Erythroblast (primary cell): ENCODE measurements at regions not wholly inside any gene's neighbourhood (a gene's known extent, or its start where the extent isn't known, plus 50 kb on each side); places are given as distances from the start of the nearest gene placed in this dataset.

Experiments used
- GATA1 ChIP-seq: IDR thresholded peaks from 2 replicates; pipeline ENCODE4 v1.6.1; 2011; ENCODE audit warnings: low read depth, mild to moderate bottlenecking, control low read depth, low read length, moderate library complexity
- POLR2A ChIP-seq: IDR thresholded peaks from 2 replicates; pipeline ENCODE4 v1.6.1; 2011; ENCODE audit warnings: mild to moderate bottlenecking, low read length

DNA sequence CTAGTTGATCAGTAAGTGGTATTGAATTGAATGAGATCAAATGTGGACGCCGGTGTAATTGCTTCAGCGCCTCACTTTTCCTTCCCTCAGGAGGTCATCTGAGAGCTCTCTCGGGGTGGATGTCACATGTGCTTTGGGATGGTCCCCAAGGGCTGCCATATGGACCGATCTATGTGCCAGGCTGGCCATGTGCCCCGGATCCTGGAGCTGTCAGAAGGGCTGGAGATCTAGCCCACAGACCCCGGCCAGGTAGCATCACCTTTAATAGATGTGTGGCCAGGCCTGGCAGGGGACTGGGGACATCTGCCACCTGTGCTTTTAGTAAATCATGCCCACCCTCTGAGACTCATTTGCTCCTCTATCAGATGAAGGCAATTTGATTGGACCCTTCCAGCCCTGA, 95.3 kb upstream of the CRHR1 start:
- no peak for TF ChIP-seq POLR2A
- TF ChIP-seq GATA1 = no peak
